OCI-LY3 (cell line): ENCODE measurements at regions not wholly inside any gene's neighbourhood (a gene's known extent, or its start where the extent isn't known, plus 50 kb on each side); places are given as distances from the start of the nearest gene placed in this dataset.

Experiments
- H2AFZ ChIP-seq: fragments of 200-600, 300-600 bp; shearing (Covaris generic); 2 replicates; pipeline ENCODE4 v1.6.0; 2014; ENCODE audit warnings: antibody characterized with exemption, low read depth, low read length
- H3K27ac ChIP-seq: fragments of 200-600, 300-600 bp; sonication (generic); 2 replicates; pipeline ENCODE4 v1.5.1; 2014; ENCODE audit warnings: mild to moderate bottlenecking, low read length, moderate library complexity, mixed read lengths
- H3K27me3 ChIP-seq: fragments of 200-600, 300-600 bp; sonication (generic); 2 replicates; pipeline ENCODE4 v1.6.1; 2014; ENCODE audit warnings: low read depth, low read length, mixed read lengths
- H3K36me3 ChIP-seq: fragments of 200-600, 300-600 bp; sonication (generic); replicated peaks from 2 replicates; pipeline ENCODE3; 2014; ENCODE audit warnings: low read depth, low read length, mixed read lengths
- H3K4me1 ChIP-seq: fragments of 300-600, 200-600 bp; sonication (generic); 2 replicates; pipeline ENCODE4 v1.6.1; 2014; ENCODE audit warnings: low read length, mixed read lengths
- H3K4me2 ChIP-seq: fragments of 200-600, 300-600 bp; sonication (generic); 2 replicates; pipeline ENCODE4 v1.6.1; 2014; ENCODE audit warnings: low read length, mixed read lengths
- H3K4me3 ChIP-seq: fragments of 300-600, 200-600 bp; sonication (generic); 2 replicates; pipeline ENCODE4 v1.5.1; 2014; ENCODE audit warnings: antibody characterized with exemption, mild to moderate bottlenecking, low read length, moderate library complexity
- H3K79me2 ChIP-seq: fragments of 300-600, 200-600 bp; shearing (Covaris generic); 2 replicates; pipeline ENCODE4 v1.6.1; 2014; ENCODE audit warnings: mild to moderate bottlenecking, low read length, mixed read lengths
- H3K9ac ChIP-seq: fragments of 300-600, 200-600 bp; shearing (Covaris generic); 2 replicates; pipeline ENCODE4 v1.6.0; 2014; ENCODE audit warnings: mild to moderate bottlenecking, low read length, moderate library complexity
- H3K9me3 ChIP-seq: fragments of 200-600, 300-600 bp; shearing (Covaris generic); 2 replicates; pipeline ENCODE4 v1.6.1; 2014; ENCODE audit warnings: low read length, mixed read lengths; ENCODE audit not compliant: insufficient read depth
- H4K20me1 ChIP-seq: fragments of 200-600, 300-600 bp; sonication (generic); 2 replicates; pipeline ENCODE4 v1.6.1; 2016; ENCODE audit warnings: low read length, mixed read lengths; ENCODE audit not compliant: insufficient read depth
- EZH2phosphoT487 ChIP-seq: fragments of 200-600 bp; shearing (Covaris generic); IDR thresholded peaks from 2 replicates; pipeline ENCODE4 v1.6.1; 2018; ENCODE audit warnings: antibody characterized with exemption, mixed run types, low read depth
- TF ChIP-seq, protein P1 (sequence below): fragments of 200-600, 300-600 bp; sonication (generic); IDR thresholded peaks from 2 replicates; pipeline ENCODE4 v1.5.1; 2014; ENCODE audit warnings: antibody characterized with exemption, low read length, low read depth

DNA sequence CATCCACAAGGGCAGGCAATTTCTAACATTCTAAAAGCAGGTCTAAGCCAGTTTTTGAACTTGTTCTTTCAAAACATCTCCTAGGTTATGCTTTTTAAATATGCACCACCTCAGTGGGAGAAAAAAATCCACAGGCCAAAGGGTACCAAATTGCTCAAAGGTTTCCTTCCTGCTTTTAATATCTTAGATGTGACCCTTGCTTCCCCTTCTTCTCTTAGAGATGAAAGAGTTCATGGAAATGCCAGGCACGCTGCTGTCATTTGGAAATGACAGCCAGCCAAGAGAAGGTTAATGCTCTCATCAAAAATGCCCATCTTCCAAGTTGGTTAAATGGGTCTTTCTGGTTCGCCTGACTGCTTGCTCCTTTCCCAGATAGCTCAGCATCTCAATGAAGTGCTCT lies 497.1 kb downstream of the CD83 start:
- Histone ChIP-seq H3K4me2 (no peak overlapping the region), H3K9ac (no peak overlapping the region), H3K9me3 (0 out of 2 replicates have a peak, but pooled peaks cover 3% of the 10 kb centered on the region), H3K27ac (no peak overlapping the region), H3K4me3 (no peak overlapping the region), H3K27me3 (no peaks in the 10 kb centered on the region), H2AFZ (no peak overlapping the region), H3K4me1 (no peaks in the 10 kb centered on the region), H3K36me3 (no peaks in the 10 kb centered on the region), H3K79me2 (no peaks in the 10 kb centered on the region), H4K20me1 (no peaks in the 10 kb centered on the region)
- no peak for TF ChIP-seq EZH2phosphoT487
- TF ChIP-seq, protein P1, sequence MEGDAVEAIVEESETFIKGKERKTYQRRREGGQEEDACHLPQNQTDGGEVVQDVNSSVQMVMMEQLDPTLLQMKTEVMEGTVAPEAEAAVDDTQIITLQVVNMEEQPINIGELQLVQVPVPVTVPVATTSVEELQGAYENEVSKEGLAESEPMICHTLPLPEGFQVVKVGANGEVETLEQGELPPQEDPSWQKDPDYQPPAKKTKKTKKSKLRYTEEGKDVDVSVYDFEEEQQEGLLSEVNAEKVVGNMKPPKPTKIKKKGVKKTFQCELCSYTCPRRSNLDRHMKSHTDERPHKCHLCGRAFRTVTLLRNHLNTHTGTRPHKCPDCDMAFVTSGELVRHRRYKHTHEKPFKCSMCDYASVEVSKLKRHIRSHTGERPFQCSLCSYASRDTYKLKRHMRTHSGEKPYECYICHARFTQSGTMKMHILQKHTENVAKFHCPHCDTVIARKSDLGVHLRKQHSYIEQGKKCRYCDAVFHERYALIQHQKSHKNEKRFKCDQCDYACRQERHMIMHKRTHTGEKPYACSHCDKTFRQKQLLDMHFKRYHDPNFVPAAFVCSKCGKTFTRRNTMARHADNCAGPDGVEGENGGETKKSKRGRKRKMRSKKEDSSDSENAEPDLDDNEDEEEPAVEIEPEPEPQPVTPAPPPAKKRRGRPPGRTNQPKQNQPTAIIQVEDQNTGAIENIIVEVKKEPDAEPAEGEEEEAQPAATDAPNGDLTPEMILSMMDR, result no peak

DNA sequence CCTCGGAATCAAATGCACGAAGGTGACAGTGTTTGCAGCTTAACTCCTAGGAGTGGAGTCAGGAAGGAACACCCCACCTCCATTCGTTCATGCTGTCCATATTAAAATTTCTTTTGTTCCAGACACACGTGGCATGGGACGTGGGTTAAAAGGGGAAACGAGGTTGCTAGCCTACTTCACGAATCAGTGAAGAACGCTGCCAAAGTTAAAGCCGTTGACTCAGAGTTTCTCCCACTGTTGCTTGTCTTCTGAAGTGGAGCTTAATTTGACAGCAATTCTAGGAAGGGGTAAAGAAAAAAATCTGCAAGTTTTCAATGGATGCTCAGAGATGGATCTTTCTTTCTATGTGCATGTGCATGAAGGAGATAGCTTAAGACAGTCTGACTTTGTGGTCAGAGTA lies 499.1 kb downstream of the CD83 start:
- H3K36me3 ChIP-seq, result no peaks in the 10 kb centered on the region
- H3K4me2 ChIP-seq, result no peak overlapping the region
- H3K4me1 ChIP-seq, result no peaks in the 10 kb centered on the region
- 0 out of 2 replicates have a peak, but pooled peaks cover 3% of the 10 kb centered on the region for H3K9me3 ChIP-seq
- H4K20me1 ChIP-seq, result no peaks in the 10 kb centered on the region
- H3K9ac ChIP-seq, result no peak overlapping the region
- no peak overlapping the region for H2AFZ ChIP-seq
- H3K27ac ChIP-seq, result no peak overlapping the region
- no peaks in the 10 kb centered on the region for H3K79me2 ChIP-seq
- no peak for TF ChIP-seq EZH2phosphoT487
- TF ChIP-seq, protein P1, result no peak
- no peaks in the 10 kb centered on the region for H3K27me3 ChIP-seq
- H3K4me3 ChIP-seq, result no peak overlapping the region

DNA sequence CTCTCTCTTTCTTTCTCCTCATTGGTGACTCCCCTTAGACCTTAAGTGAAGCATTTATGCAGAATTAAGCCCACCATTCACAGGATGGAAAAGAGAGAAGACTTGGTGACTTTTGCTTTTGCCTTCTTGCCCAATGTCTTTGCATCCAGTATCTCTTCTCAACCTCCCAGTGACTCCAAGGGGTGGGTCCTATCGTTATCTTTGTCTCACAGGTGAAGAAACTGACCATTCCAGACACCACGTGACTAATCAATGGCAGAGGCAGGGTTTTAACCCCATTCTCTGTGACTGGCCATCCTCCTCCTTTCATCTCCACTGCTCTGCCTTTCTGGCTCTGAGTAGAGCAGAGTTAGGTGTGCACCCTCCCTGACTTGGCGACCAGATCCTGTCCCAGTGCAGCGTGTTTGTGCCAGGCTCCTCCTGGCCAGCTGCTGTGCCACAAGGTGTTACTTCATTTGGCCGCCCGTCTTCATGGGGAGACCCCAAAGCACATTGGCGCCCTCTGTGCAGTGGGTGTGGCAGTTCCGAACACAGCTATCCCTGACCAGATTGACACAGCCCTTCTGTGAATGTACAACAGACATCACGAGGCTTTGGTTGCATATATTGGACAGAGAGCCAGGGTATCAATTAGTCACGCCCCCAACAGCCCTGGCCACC lies 501.3 kb downstream of the CD83 start:
- TF ChIP-seq, protein P1, result no peak
- TF ChIP-seq EZH2phosphoT487, result no peak
- Histone ChIP-seq H3K36me3 (no peaks in the 10 kb centered on the region), H3K9me3 (0 out of 2 replicates have a peak, but pooled peaks cover 3% of the 10 kb centered on the region), H2AFZ (no peak overlapping the region), H3K27ac (no peak overlapping the region), H3K79me2 (no peaks in the 10 kb centered on the region), H3K4me2 (no peak overlapping the region), H3K4me3 (no peak overlapping the region), H3K4me1 (no peaks in the 10 kb centered on the region), H3K9ac (no peak overlapping the region), H4K20me1 (no peaks in the 10 kb centered on the region), H3K27me3 (no peaks in the 10 kb centered on the region)

DNA sequence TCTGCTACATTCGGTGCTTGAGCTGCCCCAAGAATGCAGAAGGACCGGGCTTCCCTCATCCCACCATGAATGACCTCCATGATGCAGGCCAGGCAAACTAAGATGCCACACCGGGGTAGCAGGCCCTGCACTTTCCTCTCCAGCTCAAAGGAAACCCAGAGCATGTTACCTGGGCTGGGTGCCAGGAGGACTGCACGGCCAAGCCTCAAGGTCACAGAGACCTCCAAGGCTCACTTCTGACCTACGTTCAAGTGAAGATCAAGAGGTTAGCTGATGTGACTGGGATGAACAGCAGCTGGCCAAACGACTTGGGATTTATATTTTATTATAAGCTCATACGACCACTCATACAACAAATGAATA lies 501.8 kb downstream of the CD83 start:
- TF ChIP-seq, protein P1, result no peak
- TF ChIP-seq EZH2phosphoT487, result no peak
- Histone ChIP-seq H3K4me1 (no peaks in the 10 kb centered on the region), H3K27me3 (no peaks in the 10 kb centered on the region), H3K27ac (no peak overlapping the region), H3K4me3 (no peak overlapping the region), H2AFZ (no peak overlapping the region), H3K36me3 (no peaks in the 10 kb centered on the region), H3K4me2 (no peak overlapping the region), H3K79me2 (no peaks in the 10 kb centered on the region), H3K9ac (no peak overlapping the region), H3K9me3 (0 out of 2 replicates have a peak, but pooled peaks cover 3% of the 10 kb centered on the region), H4K20me1 (no peaks in the 10 kb centered on the region)
